Stomach (tissue), 4 donors: ENCODE measurements at regions not wholly inside any gene's neighbourhood (a gene's known extent, or its start where the extent isn't known, plus 50 kb on each side); places are given as distances from the start of the nearest gene placed in this dataset.

Experiments
- CTCF ChIP-seq, 7 experiments: fragments of 450-650 bp in 4 of 7; fragments of 200-600 bp in 3 of 7; sonication (generic) in 3 of 7; IDR thresholded peaks; one replicate each; pipeline ENCODE4 v1.5.1; 2016 to 2019; ENCODE audit warnings: antibody characterized with exemption in 7 of 7, control low read depth in 2 of 7, mild to moderate bottlenecking in 1 of 7
- EP300 ChIP-seq: sonication (generic); formaldehyde crosslinking; IDR thresholded peaks from one replicate; pipeline ENCODE4 v1.6.1; 2017; ENCODE audit warnings: antibody characterized with exemption
- POLR2A ChIP-seq, 4 donors: fragments of 450-650 bp; IDR thresholded peaks; one replicate each; pipeline ENCODE4 v1.6.1; 2016; ENCODE audit warnings: antibody characterized with exemption in 4 of 4, control low read depth in 2 of 4, mild to moderate bottlenecking in 1 of 4, moderate library complexity in 1 of 4
- POLR2AphosphoS5 ChIP-seq, 3 donors: sonication (generic); formaldehyde crosslinking; IDR thresholded peaks; one replicate each; pipeline ENCODE4 v1.6.1; 2016; ENCODE audit warnings: antibody characterized with exemption in 3 of 3

- TF ChIP-seq CTCF (IDR thresholded peaks at IDR 0.05) (no peak), POLR2A (IDR thresholded peaks at IDR 0.05) (no peak), EP300 (no peak), POLR2AphosphoS5 (IDR thresholded peaks at IDR 0.05) (no peak)
These were observed 817.5 kb downstream of the SQOR start for GRCh38 chr15:46452297-46452820.
